HCT116 (cell line): ENCODE measurements at regions not wholly inside any gene's neighbourhood (a gene's known extent, or its start where the extent isn't known, plus 50 kb on each side); places are given as distances from the start of the nearest gene placed in this dataset.

ENCODE experiments used
- ATAC-seq: fragments of 200-7000 bp; cut with Tn5 transposase; 2 replicates; pipeline ENCODE4 v1.9.1; 2020; ENCODE audit warnings: mild to moderate bottlenecking, moderate library complexity
- BruUV-seq: library from RNA; stranded (reverse); fragments of 400-500 nt; replicated peaks from 2 replicates; lab custom pipeline; 2021; lab: Mats Ljungman, UMichigan
- CTCF ChIA-PET: fragments of 300-600 bp; sonication (Branson Sonifier 250); formaldehyde crosslinking; loops from one replicate; lab custom pipeline; 2021; ENCODE audit warnings: antibody characterized with exemption; lab: Charles Lee
- POLR2A ChIA-PET: fragments of 300-600, 350-600 bp; sonication (Branson Sonifier 250); formaldehyde crosslinking; loops from one replicate; lab custom pipeline; 2021; ENCODE audit warnings: antibody characterized with exemption; lab: Charles Lee
- RAD21 ChIA-PET, 2 experiments: fragments of 300-600 bp; sonication (Branson Sonifier 250); formaldehyde crosslinking; loops; one replicate each; lab custom pipeline; 2023; ENCODE audit warnings: low total read pairs in 2 of 2; ENCODE audit not compliant: uncharacterized antibody in 2 of 2, unreplicated experiment in 2 of 2, low non-redundant PET in 1 of 2; lab: Charles Lee
- DNase-seq: peaks from one replicate; pipeline ENCODE4 v3.0.0-alpha.2; 2010; ENCODE audit warnings: low read depth, low spot score
- H2AFZ ChIP-seq: fragments of 200-600 bp; shearing (Covaris generic), sonication (generic); 2 replicates; pipeline ENCODE4 v1.6.1; 2017; ENCODE audit warnings: low read depth, mixed run types, mixed read lengths, antibody characterized with exemption, low read length; ENCODE audit not compliant: poor library complexity, severe bottlenecking
- H3K27ac ChIP-seq: 2 replicates; pipeline ENCODE4 v1.5.1; 2012; ENCODE audit warnings: low read depth, low read length
- H3K27me3 ChIP-seq: fragments of 200-600 bp; sonication (generic); 2 replicates; pipeline ENCODE4 v1.6.1; 2016; ENCODE audit warnings: mixed run types, low read length, mixed read lengths; ENCODE audit not compliant: insufficient read depth
- H3K36me3 ChIP-seq, 2 experiments: fragments of 200-500 bp in 1 of 2; fragments of 200-600 bp in 1 of 2; sonication (Bioruptor generic) in 1 of 2; sonication (generic) in 1 of 2; 2 replicates each; pipeline versions ENCODE4 v1.5.1 to v1.6.1; 2014 to 2016; ENCODE audit warnings: low read length in 2 of 2, inconsistent platforms in 1 of 2, mixed read lengths in 1 of 2, mixed run types in 1 of 2; ENCODE audit not compliant: insufficient read depth in 2 of 2, control insufficient read depth in 1 of 2
- H3K4me1 ChIP-seq, 2 experiments: fragments of 200-600 bp in 1 of 2; sonication (generic) in 1 of 2; 2 replicates each; pipeline versions ENCODE4 v1.5.1 to v1.6.1; 2012 to 2017; ENCODE audit warnings: low read length in 2 of 2, inconsistent platforms in 1 of 2, mild to moderate bottlenecking in 1 of 2, mixed read lengths in 1 of 2, mixed run types in 1 of 2, moderate library complexity in 1 of 2; ENCODE audit not compliant: insufficient read depth in 2 of 2, control insufficient read depth in 1 of 2
- H3K4me2 ChIP-seq: fragments of 200-600 bp; sonication (generic); 2 replicates; pipeline ENCODE4 v1.6.1; 2017; ENCODE audit warnings: mixed run types, low read length, mixed read lengths
- H3K4me3 ChIP-seq, 2 experiments: fragments of 200-600 bp in 1 of 2; sonication (generic) in 1 of 2; replicated peaks in 1 of 2; 2 replicates each; pipeline ENCODE4 v1.5.1; 2011 to 2016; ENCODE audit warnings: low read length in 2 of 2, control low read depth in 1 of 2, low read depth in 1 of 2, mild to moderate bottlenecking in 1 of 2, mixed read lengths in 1 of 2, mixed run types in 1 of 2
- H3K79me2 ChIP-seq: fragments of 200-600 bp; sonication (generic); 2 replicates; pipeline ENCODE4 v1.6.1; 2017; ENCODE audit warnings: mild to moderate bottlenecking, mixed run types, low read length, moderate library complexity, mixed read lengths; ENCODE audit not compliant: insufficient read depth
- H3K9ac ChIP-seq: fragments of 200-600 bp; sonication (generic); 2 replicates; pipeline ENCODE4 v1.6.1; 2016; ENCODE audit warnings: low read length, mixed read lengths
- H3K9me2 ChIP-seq: fragments of 200-600 bp; sonication (generic), shearing (Covaris generic); 2 replicates; pipeline ENCODE4 v1.6.1; 2017; ENCODE audit warnings: mixed run types, mild to moderate bottlenecking, moderate library complexity; ENCODE audit not compliant: insufficient read depth
- H3K9me3 ChIP-seq, 2 experiments: fragments of 200-500 bp in 1 of 2; fragments of 200-600 bp in 1 of 2; sonication (Bioruptor generic) in 1 of 2; sonication (generic) in 1 of 2; 2 replicates each; pipeline ENCODE4 v1.6.1; 2014 to 2017; ENCODE audit warnings: low read length in 2 of 2, mixed read lengths in 2 of 2, inconsistent platforms in 1 of 2, low read depth in 1 of 2, mild to moderate bottlenecking in 1 of 2, mixed run types in 1 of 2, moderate library complexity in 1 of 2; ENCODE audit not compliant: control insufficient read depth in 1 of 2, insufficient read depth in 1 of 2
- H4K20me1 ChIP-seq: fragments of 200-600 bp; sonication (generic), shearing (Covaris generic); 2 replicates; pipeline ENCODE4 v1.6.1; 2017; ENCODE audit warnings: mixed run types, mild to moderate bottlenecking, moderate library complexity; ENCODE audit not compliant: insufficient read depth
- CBX3 ChIP-seq: IDR thresholded peaks from 2 replicates; pipeline ENCODE4 v1.6.1; 2012; ENCODE audit warnings: low read depth
- CEBPB ChIP-seq: IDR thresholded peaks from 2 replicates; pipeline ENCODE4 v1.6.1; 2012; ENCODE audit warnings: low read depth
- EGR1 ChIP-seq: IDR thresholded peaks from 2 replicates; pipeline ENCODE4 v1.6.1; 2012; ENCODE audit warnings: low read depth
- ELF1 ChIP-seq: IDR thresholded peaks from 2 replicates; pipeline ENCODE4 v1.6.1; 2012; ENCODE audit warnings: low read depth, borderline replicate concordance
- EZH2 ChIP-seq: fragments of 200-600 bp; sonication (generic); IDR thresholded peaks from 2 replicates; pipeline ENCODE4 v1.6.1; 2017; ENCODE audit warnings: antibody characterized with exemption, mixed run types
- EZH2phosphoT487 ChIP-seq: fragments of 200-600 bp; IDR thresholded peaks from 2 replicates; pipeline ENCODE4 v1.6.1; 2018; ENCODE audit warnings: antibody characterized with exemption, borderline replicate concordance
- FOSL1 ChIP-seq: IDR thresholded peaks from 2 replicates; pipeline ENCODE4 v1.6.1; 2012; ENCODE audit warnings: low read depth
- JUND ChIP-seq: IDR thresholded peaks from 2 replicates; pipeline ENCODE4 v1.6.1; 2012
- POLR2A ChIP-seq: IDR thresholded peaks from 2 replicates; pipeline ENCODE4 v1.7.0; 2011; ENCODE audit warnings: borderline replicate concordance; ENCODE audit not compliant: insufficient read depth, insufficient read length; ENCODE audit errors: extremely low read depth
- POLR2AphosphoS5 ChIP-seq: IDR thresholded peaks from 2 replicates; pipeline ENCODE4 v1.6.1; 2011; ENCODE audit warnings: mild to moderate bottlenecking, low read depth, low read length, moderate library complexity
- RAD21 ChIP-seq: IDR thresholded peaks from 2 replicates; pipeline ENCODE4 v1.6.1; 2012; ENCODE audit warnings: low read depth, mild to moderate bottlenecking
- SIN3A ChIP-seq: IDR thresholded peaks from 2 replicates; pipeline ENCODE4 v1.6.1; 2012; ENCODE audit warnings: low read depth
- SP1 ChIP-seq: IDR thresholded peaks from 2 replicates; pipeline ENCODE4 v1.6.1; 2012; ENCODE audit warnings: low read depth
- TCF7L2 ChIP-seq: IDR thresholded peaks from 2 replicates; pipeline ENCODE4 v1.7.0; 2011; ENCODE audit warnings: borderline replicate concordance, inconsistent platforms; ENCODE audit not compliant: insufficient read depth, insufficient read length; ENCODE audit errors: extremely low read depth
- YY1 ChIP-seq: IDR thresholded peaks from 2 replicates; pipeline ENCODE4 v1.6.1; 2011; ENCODE audit warnings: low read length, low read depth, moderate library complexity, mild to moderate bottlenecking; ENCODE audit not compliant: insufficient replicate concordance; ENCODE audit errors: extremely low read depth
- ZFX ChIP-seq: fragments of 450-650 bp; IDR thresholded peaks from 2 replicates; pipeline ENCODE4 v1.6.1; 2017
- ZNF274 ChIP-seq: fragments of 200-500 bp; sonication (Bioruptor generic); IDR thresholded peaks from 2 replicates; pipeline ENCODE4 v1.6.1; 2014; ENCODE audit warnings: mild to moderate bottlenecking, low read depth, low read length, inconsistent platforms
- intact Hi-C: fragments of 100-400 bp; cut with micrococcal nuclease; formaldehyde crosslinking; loops from 2 replicates; pipeline ENCODE4 v1.10.0; 2022
- TF ChIP-seq, protein P1 (sequence below): IDR thresholded peaks from 2 replicates; pipeline ENCODE4 v1.6.1; 2012
- TF ChIP-seq, protein P2 (sequence below): IDR thresholded peaks from 2 replicates; pipeline ENCODE4 v1.6.1; 2012
- TF ChIP-seq, protein P3 (sequence below): IDR thresholded peaks from 2 replicates; pipeline ENCODE4 v1.6.1; 2011; ENCODE audit warnings: mild to moderate bottlenecking, low read length, moderate library complexity; ENCODE audit not compliant: insufficient replicate concordance; ENCODE audit errors: extremely low read depth

DNA sequence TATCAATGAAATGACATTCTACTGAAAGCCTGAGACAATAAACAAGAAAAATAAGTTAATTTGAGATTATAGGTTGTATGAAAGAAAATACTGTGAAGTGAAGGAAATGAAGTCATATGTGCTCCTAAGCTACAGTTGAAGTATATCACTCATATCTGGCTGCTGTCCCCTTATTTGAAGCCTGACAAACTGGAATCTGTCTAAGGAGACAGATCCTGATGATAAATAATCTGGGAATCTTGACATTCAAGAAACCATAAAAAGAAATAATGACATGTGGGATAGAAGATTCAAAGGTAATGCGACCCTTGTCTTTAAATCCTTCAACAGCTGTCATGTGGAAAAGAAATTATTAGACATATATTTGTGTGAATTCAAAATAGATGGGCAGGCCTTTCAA lies 424.5 kb upstream of the LMCD1 start:
- intact Hi-C loops = no loop called here
- Histone ChIP-seq H3K4me1 (no peaks in the 10 kb centered on the region), H3K9me3 (no peaks in the 10 kb centered on the region)
- POLR2A ChIA-PET = no interaction called here
- no peak for DNase-seq
- TF ChIP-seq POLR2AphosphoS5 = no peak
- TF ChIP-seq CEBPB = no peak
- TF ChIP-seq SIN3A = no peak
- TF ChIP-seq, protein P1, sequence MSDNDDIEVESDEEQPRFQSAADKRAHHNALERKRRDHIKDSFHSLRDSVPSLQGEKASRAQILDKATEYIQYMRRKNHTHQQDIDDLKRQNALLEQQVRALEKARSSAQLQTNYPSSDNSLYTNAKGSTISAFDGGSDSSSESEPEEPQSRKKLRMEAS = no peak
- TF ChIP-seq RAD21 = no peak
- TF ChIP-seq CBX3 = no peak
- no peak for TF ChIP-seq ZNF274
- TF ChIP-seq EZH2phosphoT487 = no peak
- TF ChIP-seq SP1 = no peak
- TF ChIP-seq POLR2A = no peak
- no peak for TF ChIP-seq ZFX
- no peak for TF ChIP-seq YY1
- no peak for TF ChIP-seq FOSL1
- no peak for TF ChIP-seq EZH2
- TF ChIP-seq, all 23 proteins: peak for 0
- Histone ChIP-seq H3K27me3 (no peaks in the 10 kb centered on the region), H3K27ac (no peak overlapping the region), H4K20me1 (no peaks in the 10 kb centered on the region), H3K9ac (no peak overlapping the region), H3K4me2 (no peak overlapping the region), H3K9me2 (no peaks in the 10 kb centered on the region), H2AFZ (no peak overlapping the region), H3K79me2 (no peaks in the 10 kb centered on the region), H3K36me3 (no peaks in the 10 kb centered on the region), H3K4me3 (no peak overlapping the region)
- ATAC-seq = no peak
- ChIA-PET RAD21 (no interaction called here), CTCF (no interaction called here)
- BruUV-seq = no TSS peak

DNA sequence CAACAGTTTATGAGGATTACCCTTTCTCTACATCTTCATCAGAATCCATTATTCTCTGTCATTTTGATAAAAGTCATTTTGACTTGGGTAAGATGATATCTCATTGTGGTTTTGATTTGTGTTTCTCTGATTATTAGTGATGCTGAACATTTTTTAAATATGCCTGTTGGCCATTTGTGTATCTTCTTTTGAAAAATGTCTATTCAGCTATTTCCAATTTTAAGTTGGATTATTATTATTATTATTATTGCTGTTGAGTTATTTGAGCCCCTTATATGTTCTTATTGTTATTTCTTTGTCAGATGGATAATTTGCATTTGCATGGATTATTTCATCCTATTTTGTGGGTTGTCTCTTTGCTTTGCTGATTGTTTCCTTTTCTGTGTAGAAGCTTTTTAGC lies 421.2 kb upstream of the LMCD1 start:
- no TSS peak for BruUV-seq
- DNase-seq = no peak
- RAD21 ChIA-PET = no interaction called here
- TF ChIP-seq EGR1 = no peak
- TF ChIP-seq, protein P2, sequence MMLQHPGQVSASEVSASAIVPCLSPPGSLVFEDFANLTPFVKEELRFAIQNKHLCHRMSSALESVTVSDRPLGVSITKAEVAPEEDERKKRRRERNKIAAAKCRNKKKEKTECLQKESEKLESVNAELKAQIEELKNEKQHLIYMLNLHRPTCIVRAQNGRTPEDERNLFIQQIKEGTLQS = no peak
- no peak for TF ChIP-seq TCF7L2
- no peak for TF ChIP-seq ELF1
- TF ChIP-seq EZH2 = no peak
- TF ChIP-seq SIN3A = no peak
- no peak for TF ChIP-seq JUND
- TF ChIP-seq, protein P1 = no peak
- TF ChIP-seq, protein P3, sequence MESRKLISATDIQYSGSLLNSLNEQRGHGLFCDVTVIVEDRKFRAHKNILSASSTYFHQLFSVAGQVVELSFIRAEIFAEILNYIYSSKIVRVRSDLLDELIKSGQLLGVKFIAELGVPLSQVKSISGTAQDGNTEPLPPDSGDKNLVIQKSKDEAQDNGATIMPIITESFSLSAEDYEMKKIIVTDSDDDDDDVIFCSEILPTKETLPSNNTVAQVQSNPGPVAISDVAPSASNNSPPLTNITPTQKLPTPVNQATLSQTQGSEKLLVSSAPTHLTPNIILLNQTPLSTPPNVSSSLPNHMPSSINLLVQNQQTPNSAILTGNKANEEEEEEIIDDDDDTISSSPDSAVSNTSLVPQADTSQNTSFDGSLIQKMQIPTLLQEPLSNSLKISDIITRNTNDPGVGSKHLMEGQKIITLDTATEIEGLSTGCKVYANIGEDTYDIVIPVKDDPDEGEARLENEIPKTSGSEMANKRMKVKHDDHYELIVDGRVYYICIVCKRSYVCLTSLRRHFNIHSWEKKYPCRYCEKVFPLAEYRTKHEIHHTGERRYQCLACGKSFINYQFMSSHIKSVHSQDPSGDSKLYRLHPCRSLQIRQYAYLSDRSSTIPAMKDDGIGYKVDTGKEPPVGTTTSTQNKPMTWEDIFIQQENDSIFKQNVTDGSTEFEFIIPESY = no peak
- no peak for TF ChIP-seq RAD21
- TF ChIP-seq CBX3 = no peak

More for the DNA sequence above, 421.2 kb upstream of the LMCD1 start:
- ChIA-PET POLR2A (no interaction called here), CTCF (no interaction called here)
- no peak overlapping the region for H3K4me3 ChIP-seq
- no peaks in the 10 kb centered on the region for H3K9me3 ChIP-seq
- no peaks in the 10 kb centered on the region for H3K4me1 ChIP-seq
- no peaks in the 10 kb centered on the region for H3K79me2 ChIP-seq
- no peaks in the 10 kb centered on the region for H4K20me1 ChIP-seq
- intact Hi-C loops = no loop called here
- no peaks in the 10 kb centered on the region for H3K27me3 ChIP-seq
- no peaks in the 10 kb centered on the region for H3K9me2 ChIP-seq
- no peak overlapping the region for H3K9ac ChIP-seq
- no peak overlapping the region for H3K27ac ChIP-seq
- no peaks in the 10 kb centered on the region for H3K36me3 ChIP-seq
- H2AFZ ChIP-seq = no peak overlapping the region
- H3K4me2 ChIP-seq = no peak overlapping the region
- no peak for ATAC-seq
